Forelimb muscle (tissue), 1 donor: ENCODE measurements at regions not wholly inside any gene's neighbourhood (a gene's known extent, or its start where the extent isn't known, plus 50 kb on each side); places are given as distances from the start of the nearest gene placed in this dataset.
"Not testable (repeated sequence)": the region's sequence is repeated elsewhere in the genome, so short reads cannot be mapped to it uniquely, and the experiment has no call there.

Experiments
- DNase-seq: peaks from one replicate; pipeline ENCODE4 v3.0.0-alpha.2; 2013; ENCODE audit warnings: low read depth

DNA sequence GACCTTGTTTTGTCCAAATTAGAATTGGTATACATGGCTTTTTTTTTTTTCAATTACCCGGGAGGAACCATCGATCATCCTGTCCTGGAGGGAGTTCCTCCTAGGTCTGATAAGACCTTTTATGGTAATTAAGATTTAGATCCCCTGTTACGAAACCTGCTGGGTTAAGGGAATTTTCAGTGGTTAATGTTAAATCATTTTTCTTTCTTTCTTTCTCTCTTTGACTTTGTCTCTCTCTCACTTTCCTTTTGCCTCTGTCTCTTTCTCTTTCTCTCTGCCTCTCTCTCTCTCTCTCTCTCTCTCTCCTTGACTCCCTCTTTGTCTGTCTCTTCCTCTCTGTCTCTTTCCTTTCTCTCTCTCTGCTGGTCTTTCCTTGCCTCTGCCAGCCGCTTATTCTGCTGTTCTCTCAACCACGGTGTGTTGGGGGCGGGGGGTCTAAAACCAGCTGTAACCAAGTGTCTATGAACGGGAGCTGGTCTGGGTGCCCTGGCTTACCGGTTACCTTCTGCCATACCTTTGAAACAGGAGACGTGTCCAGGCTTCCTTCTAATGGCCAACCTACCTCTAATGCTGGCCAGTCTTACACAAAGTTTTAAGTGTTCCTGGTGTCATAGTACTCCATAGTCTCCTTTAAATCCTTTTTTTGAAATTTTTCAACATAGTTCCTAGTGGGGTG lies 815.1 kb downstream of the TRIB2 start:
- DNase-seq = not testable (repeated sequence)

DNA sequence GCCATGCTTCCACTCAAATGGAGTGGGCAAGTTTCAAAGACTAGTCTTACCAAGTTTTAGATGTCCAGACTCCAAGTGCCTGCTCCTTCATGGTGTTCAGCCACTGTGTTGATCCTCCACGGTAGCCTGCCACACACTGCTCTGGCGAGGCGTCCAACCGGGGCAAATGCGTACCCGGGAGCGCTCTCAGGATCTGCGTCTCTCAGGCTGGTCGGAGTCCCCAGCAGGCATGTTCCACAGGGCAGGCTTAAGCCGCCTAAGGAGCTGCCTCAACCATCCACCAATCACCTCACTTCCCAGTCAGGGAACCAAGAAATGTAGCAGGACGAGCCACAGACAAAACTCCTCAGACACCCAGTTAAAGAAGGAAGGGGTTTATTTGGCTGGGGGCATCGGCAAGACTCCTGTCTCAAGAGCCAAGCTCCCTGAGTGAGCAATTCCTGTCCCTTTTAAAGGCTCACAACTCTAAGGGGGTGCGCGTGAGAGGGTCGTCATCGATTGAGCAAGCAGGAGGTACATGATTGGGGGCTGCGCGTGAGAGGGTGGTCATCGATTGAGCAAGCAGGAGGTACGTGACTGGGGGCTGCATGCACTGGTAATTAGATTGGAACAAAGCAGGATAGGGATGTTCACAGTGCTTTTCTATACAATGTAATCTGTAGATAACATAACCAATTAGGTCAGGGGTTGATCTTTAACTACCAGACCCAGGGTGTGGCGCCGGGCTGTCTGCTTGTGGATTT lies 816.2 kb downstream of the TRIB2 start:
- not testable (repeated sequence) for DNase-seq

DNA sequence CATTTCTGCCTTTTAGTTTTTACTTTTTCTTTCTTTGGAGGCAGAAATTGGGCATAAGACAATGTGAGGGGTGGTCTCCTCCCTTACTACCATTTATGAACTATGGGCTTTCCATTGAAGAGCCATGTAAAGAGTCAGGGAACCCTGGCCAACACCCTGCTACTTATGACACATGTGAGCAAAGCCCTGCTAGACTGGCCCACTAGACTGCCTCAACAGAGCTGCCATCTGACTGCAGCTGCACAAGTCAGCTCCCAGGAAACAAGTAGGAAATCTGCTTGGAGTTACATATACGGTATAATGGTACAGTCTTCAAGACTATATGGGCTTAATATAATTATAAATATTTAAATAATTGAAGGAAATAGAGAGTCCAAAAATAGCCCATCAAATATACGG lies 816.8 kb downstream of the TRIB2 start:
- DNase-seq = no peak

DNA sequence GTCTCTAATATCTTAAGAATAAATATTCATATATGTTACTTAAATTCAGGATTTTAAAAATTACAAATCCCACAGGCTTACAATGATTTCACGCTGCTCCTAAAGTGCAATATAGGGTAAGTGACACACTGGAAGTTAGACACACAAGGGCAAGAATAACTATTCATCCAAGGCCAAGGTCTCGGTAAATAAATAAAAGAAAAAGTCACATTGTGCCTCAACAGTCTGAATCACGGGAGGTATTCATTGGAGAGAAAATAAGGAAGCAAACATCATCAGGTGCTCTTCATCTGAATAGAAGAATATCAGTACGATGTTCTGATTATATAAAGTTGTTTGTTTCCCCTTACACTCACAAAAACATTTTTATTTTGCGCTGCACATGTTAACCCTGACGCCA lies 820.2 kb downstream of the TRIB2 start:
- no peak for DNase-seq

- no peak for DNase-seq
These were observed 821.1 kb downstream of the TRIB2 start for GRCh38 chr2:13537771-13538349.

- no peak for DNase-seq
These were observed 822.6 kb downstream of the TRIB2 start for GRCh38 chr2:13539296-13539695.

GRCh38 chr2:13542061-13542460 lies 825.3 kb downstream of the TRIB2 start:
- DNase-seq = no peak

- no peak for DNase-seq
These were observed 825.9 kb downstream of the TRIB2 start for GRCh38 chr2:13542642-13543041.

DNA sequence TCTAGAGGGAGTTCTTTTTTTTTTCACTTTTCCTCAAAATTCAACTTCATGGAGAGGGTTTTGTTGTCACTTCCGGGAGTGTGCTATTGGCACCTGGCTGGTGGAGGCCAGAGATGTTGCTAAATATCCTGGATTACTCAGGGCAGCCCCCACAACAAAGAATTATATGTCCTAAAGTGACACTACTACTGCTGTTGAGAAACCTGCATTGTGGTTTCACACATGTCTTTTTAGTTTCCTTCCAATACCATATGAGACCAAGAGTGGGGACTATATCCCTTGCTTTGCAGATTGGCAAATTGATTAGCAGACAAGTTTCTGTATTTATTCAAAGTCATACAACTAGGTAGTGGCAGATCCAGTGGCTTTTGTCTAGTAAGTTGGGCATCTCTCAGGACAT lies 826.8 kb downstream of the TRIB2 start:
- no peak for DNase-seq

DNA sequence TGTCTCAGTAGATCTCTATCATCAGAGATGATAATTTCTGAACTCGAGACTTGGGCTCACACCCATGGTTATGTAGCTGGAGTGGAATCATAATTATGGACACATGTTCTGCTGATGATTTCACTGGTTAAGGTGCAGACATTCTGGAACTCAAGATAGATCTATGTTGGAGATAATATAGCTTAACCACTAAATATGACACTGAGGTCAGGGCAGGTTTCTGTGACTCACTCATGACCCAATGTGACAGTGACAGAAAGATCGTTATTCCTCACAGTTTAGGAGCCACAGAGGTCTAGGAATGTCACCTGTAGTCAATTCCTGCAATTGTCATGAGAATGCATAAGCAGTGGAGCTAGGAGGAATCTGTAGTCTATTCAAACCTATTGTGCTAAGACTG lies 828.6 kb downstream of the TRIB2 start:
- no peak for DNase-seq

DNA sequence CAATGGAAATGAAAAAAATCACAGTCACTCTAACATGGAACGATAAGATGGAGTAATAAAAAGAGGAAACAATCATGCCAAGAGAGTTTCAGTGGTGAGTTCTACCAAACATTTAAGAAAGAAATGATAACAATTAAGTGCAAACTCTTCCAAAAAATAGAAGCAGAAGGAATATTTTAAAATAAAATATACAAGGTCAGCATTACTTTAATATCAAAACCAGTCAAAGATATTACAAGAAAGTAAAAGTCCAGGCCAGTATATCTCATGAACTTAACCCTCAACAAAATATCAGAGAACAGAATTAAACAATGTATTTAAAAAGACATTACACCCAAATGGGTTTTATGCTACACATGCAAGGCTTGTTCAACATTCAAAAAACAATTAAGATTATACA lies 829.4 kb downstream of the TRIB2 start:
- no peak for DNase-seq

DNA sequence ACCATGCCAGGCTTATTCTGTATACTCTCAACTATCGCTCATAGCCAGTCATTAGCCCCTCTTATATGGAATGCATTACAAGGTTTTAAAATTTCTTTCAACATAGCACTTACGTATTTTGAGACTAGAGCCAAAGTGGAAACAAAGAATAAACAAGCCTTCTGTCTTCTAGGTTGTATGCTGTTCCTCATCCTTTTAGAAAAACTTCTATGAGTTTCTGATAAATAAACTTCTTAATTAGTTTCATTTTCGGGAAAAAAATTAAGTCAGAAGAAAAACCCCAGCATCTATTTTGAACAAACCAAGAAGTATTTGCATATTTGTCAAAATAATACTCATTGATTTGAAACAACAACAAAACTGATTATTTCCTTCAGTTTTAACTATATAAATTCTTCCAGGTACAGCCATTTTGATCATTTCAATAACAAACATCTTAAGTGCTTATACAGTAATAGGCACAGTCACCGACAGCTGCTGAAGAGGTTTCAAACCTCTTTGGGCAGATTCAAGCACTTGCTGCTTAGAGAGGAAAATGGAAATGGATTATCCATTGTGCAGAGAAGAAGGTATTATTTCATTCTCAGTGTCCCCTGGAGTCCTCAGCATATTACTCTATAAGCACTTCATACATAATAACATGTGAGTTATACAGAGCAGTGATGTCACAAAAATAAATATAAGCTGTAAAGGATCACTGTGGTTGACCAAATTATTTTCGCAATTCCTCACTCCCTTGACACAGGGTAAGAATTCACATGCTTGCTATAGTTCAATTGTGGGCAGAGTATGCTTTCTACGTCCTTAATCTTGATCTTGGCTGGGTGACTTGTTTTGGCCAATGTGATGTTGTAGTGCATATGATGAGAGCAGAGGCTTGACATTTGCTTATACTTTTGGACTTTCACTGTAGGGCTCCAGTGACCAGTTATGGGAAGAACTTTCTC lies 833.8 kb downstream of the TRIB2 start:
- DNase-seq = no peak

- no peak for DNase-seq
These were observed 841.6 kb downstream of the TRIB2 start for GRCh38 chr2:13558368-13558767.

DNA sequence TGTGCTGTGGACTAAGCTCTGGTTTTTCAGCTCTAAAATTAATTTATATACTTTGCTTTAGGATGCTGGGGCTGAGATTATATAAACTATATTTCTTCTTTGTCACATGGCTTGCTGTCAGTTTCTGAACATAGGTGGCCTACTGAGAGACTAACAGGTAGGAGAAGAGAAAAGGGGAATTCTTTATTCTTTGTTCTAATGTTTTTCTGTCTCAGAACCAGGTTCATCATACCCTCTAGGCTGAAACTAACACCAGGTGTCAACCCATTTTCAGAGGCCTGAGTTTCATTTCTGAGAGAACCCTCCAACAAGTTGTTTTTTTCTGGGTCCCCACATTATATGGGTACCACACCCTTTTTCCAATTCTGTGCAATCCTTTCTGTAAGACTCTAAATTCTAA lies 843.6 kb downstream of the TRIB2 start:
- DNase-seq = no peak

- DNase-seq = no peak
These were observed 855.7 kb downstream of the TRIB2 start for GRCh38 chr2:13572466-13572865.

- DNase-seq = no peak
These were observed 858.1 kb downstream of the TRIB2 start for GRCh38 chr2:13574831-13575230.

DNA sequence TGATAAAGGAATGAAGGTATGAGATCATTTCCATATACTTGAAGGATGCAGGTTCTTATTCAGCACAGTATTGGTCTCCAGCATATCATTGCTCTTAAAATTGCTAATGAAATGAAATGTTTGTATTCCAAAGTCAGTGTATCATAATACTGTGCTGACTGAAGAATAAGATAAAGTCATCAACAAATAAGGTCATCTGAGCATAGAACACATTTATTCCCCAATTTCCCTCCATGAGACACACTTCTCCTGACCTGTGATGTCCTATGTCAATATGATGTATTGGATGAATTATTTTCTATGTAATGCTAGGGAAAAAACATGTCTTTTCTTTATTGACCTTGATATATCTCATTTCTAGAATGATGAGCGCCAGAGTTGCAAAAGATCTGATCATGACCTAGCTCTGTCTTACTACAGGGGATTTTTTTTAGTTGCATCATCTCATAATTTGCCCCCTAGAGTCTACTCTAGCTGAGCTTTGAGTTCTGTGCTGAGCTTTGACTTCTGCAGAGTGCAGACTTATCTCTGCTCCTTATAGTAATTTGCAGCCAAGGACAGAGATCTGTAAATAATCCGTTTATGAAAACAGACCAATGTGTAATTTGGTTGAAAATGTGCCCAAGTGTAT lies 859.8 kb downstream of the TRIB2 start:
- no peak for DNase-seq

DNA sequence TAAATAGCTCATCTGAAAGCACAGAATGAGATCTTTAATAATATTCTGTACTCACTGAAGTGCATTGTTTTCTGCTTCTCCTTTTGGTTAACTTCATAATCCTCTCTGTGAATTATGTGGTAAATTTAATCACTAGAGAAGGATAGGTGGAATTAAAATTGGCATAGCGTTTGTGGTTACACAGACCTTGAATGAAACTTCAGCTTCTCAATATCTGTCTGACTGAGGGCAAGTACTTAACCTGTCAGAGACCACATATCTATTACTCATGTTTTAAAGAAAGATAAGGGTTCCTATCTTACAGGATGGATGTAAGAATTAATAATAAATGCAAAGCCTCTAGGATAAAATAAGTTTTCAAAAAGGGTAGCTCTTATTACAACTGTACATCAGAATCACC lies 861.8 kb downstream of the TRIB2 start:
- no peak for DNase-seq

GRCh38 chr2:13581471-13581870 lies 864.7 kb downstream of the TRIB2 start:
- DNase-seq = no peak

DNA sequence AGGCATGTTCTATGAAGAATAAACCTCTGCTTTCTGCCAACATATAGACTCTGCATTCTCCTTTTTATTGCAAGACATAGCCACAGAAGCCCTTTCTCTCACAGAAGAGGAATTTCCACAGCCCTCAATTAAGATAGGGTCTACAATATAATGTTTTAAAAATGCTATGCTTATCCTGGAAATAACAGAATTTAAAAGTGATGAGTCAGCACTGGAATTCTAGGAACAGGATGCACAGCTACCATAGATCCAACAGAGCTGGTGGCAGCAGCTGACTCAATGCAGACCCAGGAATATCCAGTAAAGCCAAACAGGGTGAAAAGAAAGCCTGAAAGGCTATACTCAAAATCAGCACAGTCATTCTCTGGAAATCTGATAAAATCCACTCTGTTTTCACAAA lies 866.9 kb downstream of the TRIB2 start:
- DNase-seq = no peak

- no peak for DNase-seq
These were observed 867.3 kb downstream of the TRIB2 start for GRCh38 chr2:13584020-13584419.

DNA sequence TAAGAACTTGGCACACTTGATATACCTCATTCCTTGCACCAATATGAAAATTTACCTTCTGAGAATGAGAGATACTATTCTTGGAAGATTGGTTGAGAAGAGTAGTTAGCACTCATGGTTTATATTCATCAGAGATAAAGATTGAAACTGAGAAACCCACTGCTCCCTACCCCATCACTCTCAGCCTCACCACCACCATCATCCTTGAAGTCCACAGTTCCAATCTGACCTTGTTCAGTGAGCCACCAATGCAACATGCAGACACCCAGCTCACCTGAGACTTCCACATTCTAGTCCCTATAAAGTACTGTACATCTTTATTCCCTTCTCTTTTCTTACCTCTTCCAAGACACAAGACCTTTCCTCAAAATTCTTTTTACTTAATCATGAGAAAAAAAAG lies 869.0 kb downstream of the TRIB2 start:
- DNase-seq = no peak
